ENCODE measurements at regions not wholly inside any gene's neighbourhood (a gene's known extent, or its start where the extent isn't known, plus 50 kb on each side); places are given as distances from the start of the nearest gene placed in this dataset.
A peak's percentile ranks its signal among the peaks of the same experiment; 100 is the strongest.

GRCh38 chr3:113051787-113052186, 61.0 kb downstream of the GTPBP8 start:
- DNase-seq (ENCODE audit: low read depth) = peak; percentile 24

- DNase-seq (ENCODE audit: low read depth) = no peak
These were observed 62.4 kb downstream of the GTPBP8 start for GRCh38 chr3:113053169-113053568.

- DNase-seq (ENCODE audit: low read depth) = no peak
These were observed 63.8 kb downstream of the GTPBP8 start for GRCh38 chr3:113054552-113054951.

- DNase-seq (ENCODE audit: low read depth) = no peak
These were observed 64.4 kb downstream of the GTPBP8 start for GRCh38 chr3:113055201-113055600.

GRCh38 chr3:113055961-113056360, 65.2 kb downstream of the GTPBP8 start:
- no peak for DNase-seq (ENCODE audit: low read depth)

- DNase-seq (ENCODE audit: low read depth) = no peak
These were observed 66.3 kb downstream of the GTPBP8 start for GRCh38 chr3:113057117-113057516.

GRCh38 chr3:113058188-113058587, 67.4 kb downstream of the GTPBP8 start:
- no peak for DNase-seq (ENCODE audit: low read depth)

GRCh38 chr3:113062705-113063104, 71.9 kb downstream of the GTPBP8 start:
- DNase-seq (ENCODE audit: low read depth) = no peak

GRCh38 chr3:113063126-113063894, 72.5 kb downstream of the GTPBP8 start:
- no peak for DNase-seq (ENCODE audit: low read depth)

GRCh38 chr3:113064183-113064582, 73.4 kb downstream of the GTPBP8 start:
- no peak for DNase-seq (ENCODE audit: low read depth)

GRCh38 chr3:113065336-113065735, 74.6 kb downstream of the GTPBP8 start:
- no peak for DNase-seq (ENCODE audit: low read depth)

GRCh38 chr3:113070072-113070640, 79.4 kb downstream of the GTPBP8 start:
- DNase-seq (ENCODE audit: low read depth) = no peak

GRCh38 chr3:113070681-113071113, 79.9 kb downstream of the GTPBP8 start:
- DNase-seq (ENCODE audit: low read depth) = no peak

- no peak for DNase-seq (ENCODE audit: low read depth)
These were observed 84.8 kb downstream of the GTPBP8 start for GRCh38 chr3:113075588-113075987.

- DNase-seq (ENCODE audit: low read depth) = no peak
These were observed 88.6 kb downstream of the GTPBP8 start for GRCh38 chr3:113079218-113079961.

- peak; percentile 59 for DNase-seq (ENCODE audit: low read depth)
These were observed 94.0 kb downstream of the GTPBP8 start for GRCh38 chr3:113084777-113085176.

GRCh38 chr3:113086560-113087461, 96.0 kb downstream of the GTPBP8 start:
- DNase-seq (ENCODE audit: low read depth) = no peak

GRCh38 chr3:113088616-113089015, 97.8 kb downstream of the GTPBP8 start:
- DNase-seq (ENCODE audit: low read depth) = no peak

GRCh38 chr3:113091417-113091816, 100.6 kb downstream of the GTPBP8 start:
- DNase-seq (ENCODE audit: low read depth) = no peak

GRCh38 chr3:113092746-113093145, 102.0 kb downstream of the GTPBP8 start:
- no peak for DNase-seq (ENCODE audit: low read depth)
